ENCODE measurements at regions not wholly inside any gene's neighbourhood (a gene's known extent, or its start where the extent isn't known, plus 50 kb on each side); places are given as distances from the start of the nearest gene placed in this dataset.

GRCh38 chr7:94061326-94061725, 57.2 kb upstream of the BET1 start:
- TF ChIP-seq POLR2AphosphoS5 (IDR thresholded peaks at IDR 0.05): no peak
- TF ChIP-seq, protein P1, sequence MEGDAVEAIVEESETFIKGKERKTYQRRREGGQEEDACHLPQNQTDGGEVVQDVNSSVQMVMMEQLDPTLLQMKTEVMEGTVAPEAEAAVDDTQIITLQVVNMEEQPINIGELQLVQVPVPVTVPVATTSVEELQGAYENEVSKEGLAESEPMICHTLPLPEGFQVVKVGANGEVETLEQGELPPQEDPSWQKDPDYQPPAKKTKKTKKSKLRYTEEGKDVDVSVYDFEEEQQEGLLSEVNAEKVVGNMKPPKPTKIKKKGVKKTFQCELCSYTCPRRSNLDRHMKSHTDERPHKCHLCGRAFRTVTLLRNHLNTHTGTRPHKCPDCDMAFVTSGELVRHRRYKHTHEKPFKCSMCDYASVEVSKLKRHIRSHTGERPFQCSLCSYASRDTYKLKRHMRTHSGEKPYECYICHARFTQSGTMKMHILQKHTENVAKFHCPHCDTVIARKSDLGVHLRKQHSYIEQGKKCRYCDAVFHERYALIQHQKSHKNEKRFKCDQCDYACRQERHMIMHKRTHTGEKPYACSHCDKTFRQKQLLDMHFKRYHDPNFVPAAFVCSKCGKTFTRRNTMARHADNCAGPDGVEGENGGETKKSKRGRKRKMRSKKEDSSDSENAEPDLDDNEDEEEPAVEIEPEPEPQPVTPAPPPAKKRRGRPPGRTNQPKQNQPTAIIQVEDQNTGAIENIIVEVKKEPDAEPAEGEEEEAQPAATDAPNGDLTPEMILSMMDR (IDR thresholded peaks at IDR 0.05): no peak
- no peak for TF ChIP-seq POLR2A (IDR thresholded peaks at IDR 0.05)

Measured in breast epithelium (tissue), 3 donors.